Activated CD4-positive, alpha-beta T cell treated with anti-CD3 and anti-CD28 coated beads for 4 hours (primary cell): ENCODE measurements at regions not wholly inside any gene's neighbourhood (a gene's known extent, or its start where the extent isn't known, plus 50 kb on each side); places are given as distances from the start of the nearest gene placed in this dataset.
"Not testable (repeated sequence)": the region's sequence is repeated elsewhere in the genome, so short reads cannot be mapped to it uniquely, and the experiment has no call there.

Source experiments
- DNase-seq, 2 donors: peaks; one replicate each; pipeline ENCODE4 v3.0.0-alpha.2; 2020

GRCh38 chr9:36521148-36521547 lies 51.5 kb upstream of the MELK start:
- DNase-seq: no peak

- no peak for DNase-seq
These were observed 55.6 kb upstream of the MELK start for GRCh38 chr9:36517131-36517530.

GRCh38 chr9:36504156-36504555 lies 68.5 kb upstream of the MELK start:
- peak in 1 of 2 donors; percentile 14 for DNase-seq

- DNase-seq: no peak
These were observed 69.3 kb upstream of the MELK start for GRCh38 chr9:36503172-36504088.

- DNase-seq: no peak
These were observed 71.0 kb upstream of the MELK start for GRCh38 chr9:36501727-36502126.

- DNase-seq: not testable (repeated sequence)
These were observed 71.8 kb upstream of the MELK start for GRCh38 chr9:36500931-36501330.

GRCh38 chr9:36499174-36499890 lies 73.4 kb upstream of the MELK start:
- DNase-seq: no peak

GRCh38 chr9:36493564-36493963 lies 79.1 kb upstream of the MELK start:
- peak; percentile 29 to 40 for DNase-seq

GRCh38 chr9:36492865-36493264 lies 79.8 kb upstream of the MELK start:
- peak in 1 of 2 donors; percentile 8 for DNase-seq

GRCh38 chr9:36489453-36489852 lies 83.2 kb upstream of the MELK start:
- no peak for DNase-seq

- peak; percentile 14 to 28 for DNase-seq
These were observed 84.3 kb upstream of the MELK start for GRCh38 chr9:36488389-36488756.

GRCh38 chr9:36487482-36488388 lies 85.0 kb upstream of the MELK start:
- peak; percentile 86 to 92 for DNase-seq

GRCh38 chr9:36486933-36487481 lies 85.7 kb upstream of the MELK start:
- peak; percentile 39 to 41 for DNase-seq

- peak in 1 of 2 donors; percentile 27 for DNase-seq
These were observed 86.3 kb upstream of the MELK start for GRCh38 chr9:36486329-36486932.

- no peak for DNase-seq
These were observed 85.7 kb upstream of the RNF38 start for GRCh38 chr9:36485647-36486328.

GRCh38 chr9:36484124-36484523 lies 84.1 kb upstream of the RNF38 start:
- DNase-seq: no peak

GRCh38 chr9:36479101-36479500 lies 79.0 kb upstream of the RNF38 start:
- DNase-seq: no peak

GRCh38 chr9:36471359-36471758 lies 71.3 kb upstream of the RNF38 start:
- DNase-seq: no peak

- DNase-seq: peak; percentile 57 to 60
These were observed 70.7 kb upstream of the RNF38 start for GRCh38 chr9:36470643-36471290.

- DNase-seq: no peak
These were observed 63.4 kb upstream of the RNF38 start for GRCh38 chr9:36463467-36463866.

- no peak for DNase-seq
These were observed 62.2 kb upstream of the RNF38 start for GRCh38 chr9:36462245-36462644.
